Adrenal gland (tissue), 9 donors: ENCODE measurements at regions not wholly inside any gene's neighbourhood (a gene's known extent, or its start where the extent isn't known, plus 50 kb on each side); places are given as distances from the start of the nearest gene placed in this dataset.

Experiments
- DNase-seq, 7 donors: peaks; one replicate each; pipeline ENCODE4 v3.0.0-alpha.2; 2019 to 2020
- H3K27ac ChIP-seq, 5 donors: fragments of 200-600 bp; sonication (generic) in 4 of 5; 1 replicate in 3 of 5; 2 replicates in 2 of 5; pipeline versions ENCODE4 v1.5.1 to v1.8.0; 2016 to 2020; ENCODE audit warnings: mild to moderate bottlenecking in 1 of 5
- H3K27me3 ChIP-seq: fragments of 200-600 bp; 2 replicates; pipeline ENCODE4 v1.8.0; 2021
- H3K36me3 ChIP-seq, 2 donors: fragments of 200-600 bp; replicated peaks in 1 of 2; 1 replicate in 1 of 2; 2 replicates in 1 of 2; pipeline versions ENCODE4 v1.5.1 to v1.8.0; 2018 to 2022
- H3K4me1 ChIP-seq, 2 donors: fragments of 200-600 bp; replicated peaks in 1 of 2; 1 replicate in 1 of 2; 2 replicates in 1 of 2; pipeline versions ENCODE4 v1.5.1 to v1.8.0; 2018 to 2021
- H3K4me3 ChIP-seq, 4 donors: fragments of 200-600 bp; sonication (generic) in 3 of 4; one replicate each; pipeline ENCODE4 v1.5.1; 2016 to 2018
- H3K9me3 ChIP-seq, 3 donors: fragments of 200-600 bp; sonication (generic) in 1 of 3; replicated peaks in 1 of 3; 1 replicate in 2 of 3; 2 replicates in 1 of 3; pipeline versions ENCODE4 v1.5.1 to v1.8.0; 2016 to 2021
- CTCF ChIP-seq, 6 experiments: fragments of 450-650 bp in 4 of 6; fragments of 200-600 bp in 2 of 6; sonication (generic) in 1 of 6; IDR thresholded peaks; 1 replicate in 5 of 6; 2 replicates in 1 of 6; pipeline versions ENCODE4 v1.5.1 to v1.8.0; 2016 to 2021; ENCODE audit warnings: antibody characterized with exemption in 6 of 6, mild to moderate bottlenecking in 2 of 6, moderate library complexity in 1 of 6
- POLR2A ChIP-seq, 2 donors: fragments of 450-650 bp; IDR thresholded peaks; one replicate each; pipeline ENCODE4 v1.6.1; 2017; ENCODE audit warnings: antibody characterized with exemption in 2 of 2, mild to moderate bottlenecking in 2 of 2, moderate library complexity in 1 of 2
- WGBS, 4 donors: extraction: QIAGEN DNeasy Blood & Tissue Kit in 2 of 4; methylation state at CpG; one replicate each; pipeline versions ENCODE4 v1.1.5 to v1.1.7; 2013 to 2017; 5-methylcytosine and 5-hydroxymethylcytosine counted together
- intact Hi-C, 2 donors: fragments of 100-400 bp; cut with DNase I; formaldehyde crosslinking; loops; one replicate each; pipeline versions ENCODE4 v1.14.1 to v1.15.0; 2022 to 2023
- donor health status: healthy with polysubstance abuse.
- donor health status: Bipolar disorder and iron deficiency.
- donor health status: DM: yes; HTN: yes; CAD: no.
- donor health status: DM: no; HTN: no; CAD: no.
- donor health status: DM: no; HTN: no; CAD: no.

- TF ChIP-seq POLR2A (IDR thresholded peaks at IDR 0.05) (no peak), CTCF (IDR thresholded peaks at IDR 0.05) (no peak)
- Histone ChIP-seq H3K36me3 (no peaks in the 10 kb centered on the region), H3K9me3 (no peaks in the 10 kb centered on the region), H3K27me3 (no peaks in the 10 kb centered on the region), H3K4me3 (no peak overlapping the region), H3K4me1 (no peaks in the 10 kb centered on the region), H3K27ac (no peak overlapping the region)
- intact Hi-C loops = no loop called here
- 47 to 82% (median 76%) methylated on average over 3 of the region's 3 CpGs for WGBS, 4 donors
- DNase-seq = no peak
These were observed 262.8 kb upstream of the UBE2E3 start for GRCh38 chr2:180717588-180717987.

GRCh38 chr2:180716186-180717180 lies 263.9 kb upstream of the UBE2E3 start:
- Histone ChIP-seq H3K36me3 (no peaks in the 10 kb centered on the region), H3K4me1 (no peaks in the 10 kb centered on the region), H3K27ac (no peak overlapping the region), H3K4me3 (no peak overlapping the region), H3K9me3 (no peaks in the 10 kb centered on the region), H3K27me3 (no peaks in the 10 kb centered on the region)
- 64 to 72% (median 69%) methylated on average over 4 of the region's 4 CpGs for WGBS, 4 donors
- TF ChIP-seq POLR2A (IDR thresholded peaks at IDR 0.05) (no peak), CTCF (IDR thresholded peaks at IDR 0.05) (no peak)
- DNase-seq = no peak
- intact Hi-C loops = no loop called here

GRCh38 chr2:180715044-180715443 lies 265.4 kb upstream of the UBE2E3 start:
- Histone ChIP-seq H3K9me3 (no peaks in the 10 kb centered on the region), H3K4me1 (no peaks in the 10 kb centered on the region), H3K36me3 (no peaks in the 10 kb centered on the region), H3K4me3 (no peak overlapping the region), H3K27ac (no peak overlapping the region), H3K27me3 (no peaks in the 10 kb centered on the region)
- intact Hi-C loops = no loop called here
- TF ChIP-seq CTCF (IDR thresholded peaks at IDR 0.05) = no peak
- TF ChIP-seq POLR2A (IDR thresholded peaks at IDR 0.05) = no peak
- 51 to 65% (median 58%) methylated on average over 1 of the region's 1 CpG for WGBS, 4 donors
- no peak for DNase-seq

- Histone ChIP-seq H3K27me3 (no peaks in the 10 kb centered on the region), H3K27ac (no peak overlapping the region)
- TF ChIP-seq CTCF (IDR thresholded peaks at IDR 0.05) (no peak), POLR2A (IDR thresholded peaks at IDR 0.05) (no peak)
These were observed 270.8 kb upstream of the UBE2E3 start for GRCh38 chr2:180709392-180710145.

More at GRCh38 chr2:180709392-180710145, 270.8 kb upstream of the UBE2E3 start:
- intact Hi-C loops = no loop called here
- H3K9me3 ChIP-seq = no peaks in the 10 kb centered on the region
- WGBS, 4 donors = 89 to 94% (median 92%) methylated on average over 5 of the region's 5 CpGs
- no peak for DNase-seq
- H3K36me3 ChIP-seq = no peaks in the 10 kb centered on the region
- H3K4me3 ChIP-seq = no peak overlapping the region
- H3K4me1 ChIP-seq = no peaks in the 10 kb centered on the region
